ENCODE measurements at regions not wholly inside any gene's neighbourhood (a gene's known extent, or its start where the extent isn't known, plus 50 kb on each side); places are given as distances from the start of the nearest gene placed in this dataset.

GRCh38 chr2:2517399-2517798 is 186.3 kb upstream of the MYT1L start:
- no peaks in the 10 kb centered on the region for H3K27me3 Mint-ChIP-seq (ENCODE audit: insufficient read depth)
- H3K4me1 ChIP-seq (ENCODE audit: control insufficient read depth, insufficient read depth, low read length): no peaks in the 10 kb centered on the region
- H3K9ac ChIP-seq (ENCODE audit: extremely low read depth, low read length, poor library complexity, severe bottlenecking): no peak overlapping the region
- no peak for TF ChIP-seq CTCF (conservative IDR thresholded peaks at IDR 0.05)
- DNase-seq: no peak
- no peak overlapping the region for H3K4me3 ChIP-seq (ENCODE audit: low read length)
- H3K4me3 Mint-ChIP-seq: no peak overlapping the region
- no peak overlapping the region for H3K27ac ChIP-seq (ENCODE audit: low read depth, low read length)
- no peaks in the 10 kb centered on the region for H3K27me3 ChIP-seq (ENCODE audit: control insufficient read depth, insufficient read depth, low read length, poor library complexity, severe bottlenecking)
- H3K9me3 Mint-ChIP-seq: no peaks in the 10 kb centered on the region
- no peaks in the 10 kb centered on the region for H3K36me3 Mint-ChIP-seq (ENCODE audit: low read depth)
- H3K9me3 ChIP-seq (ENCODE audit: control insufficient read depth, low read length): no peaks in the 10 kb centered on the region
- WGBS, 2 experiments (ENCODE audit: insufficient coverage in 1 of 2, insufficient read length in 1 of 2): 72 to 75% methylated on average over 2 of the region's 2 CpGs
- no peaks in the 10 kb centered on the region for H3K36me3 ChIP-seq (ENCODE audit: control insufficient read depth, insufficient read depth, low read length)
- no peaks in the 10 kb centered on the region for H3K4me1 Mint-ChIP-seq
- no peak overlapping the region for H3K27ac Mint-ChIP-seq

- Mint-ChIP-seq H3K36me3 (ENCODE audit: low read depth) (no peaks in the 10 kb centered on the region), H3K4me1 (no peaks in the 10 kb centered on the region), H3K27ac (no peak overlapping the region), H3K27me3 (ENCODE audit: insufficient read depth) (no peaks in the 10 kb centered on the region), H3K9me3 (no peaks in the 10 kb centered on the region), H3K4me3 (no peak overlapping the region)
- no peaks in the 10 kb centered on the region for H3K9me3 ChIP-seq (ENCODE audit: control insufficient read depth, low read length)
- no peaks in the 10 kb centered on the region for H3K36me3 ChIP-seq (ENCODE audit: control insufficient read depth, insufficient read depth, low read length)
- no peak overlapping the region for H3K4me3 ChIP-seq (ENCODE audit: low read length)
- no peak overlapping the region for H3K9ac ChIP-seq (ENCODE audit: extremely low read depth, low read length, poor library complexity, severe bottlenecking)
- no peak for TF ChIP-seq CTCF (conservative IDR thresholded peaks at IDR 0.05)
- H3K27ac ChIP-seq (ENCODE audit: low read depth, low read length): no peak overlapping the region
- 92 to 95% methylated on average over 11 to 14 of the region's 14 CpGs for WGBS, 2 experiments (ENCODE audit: insufficient coverage in 1 of 2, insufficient read length in 1 of 2)
- DNase-seq: no peak
- H3K27me3 ChIP-seq (ENCODE audit: control insufficient read depth, insufficient read depth, low read length, poor library complexity, severe bottlenecking): no peaks in the 10 kb centered on the region
- no peaks in the 10 kb centered on the region for H3K4me1 ChIP-seq (ENCODE audit: control insufficient read depth, insufficient read depth, low read length)
These were observed 185.3 kb upstream of the MYT1L start for GRCh38 chr2:2516386-2516785.

- Mint-ChIP-seq H3K4me3 (no peak overlapping the region), H3K36me3 (ENCODE audit: low read depth) (no peaks in the 10 kb centered on the region), H3K4me1 (no peaks in the 10 kb centered on the region), H3K27ac (no peak overlapping the region), H3K27me3 (ENCODE audit: insufficient read depth) (no peaks in the 10 kb centered on the region), H3K9me3 (no peaks in the 10 kb centered on the region)
- Histone ChIP-seq H3K4me1 (ENCODE audit: control insufficient read depth, insufficient read depth, low read length) (no peaks in the 10 kb centered on the region), H3K9ac (ENCODE audit: extremely low read depth, low read length, poor library complexity, severe bottlenecking) (no peak overlapping the region), H3K9me3 (ENCODE audit: control insufficient read depth, low read length) (no peaks in the 10 kb centered on the region), H3K27ac (ENCODE audit: low read depth, low read length) (no peak overlapping the region), H3K36me3 (ENCODE audit: control insufficient read depth, insufficient read depth, low read length) (no peaks in the 10 kb centered on the region), H3K27me3 (ENCODE audit: control insufficient read depth, insufficient read depth, low read length, poor library complexity, severe bottlenecking) (no peaks in the 10 kb centered on the region), H3K4me3 (ENCODE audit: low read length) (no peak overlapping the region)
- 89 to 91% methylated on average over 8 to 10 of the region's 10 CpGs for WGBS, 2 experiments (ENCODE audit: insufficient coverage in 1 of 2, insufficient read length in 1 of 2)
- TF ChIP-seq CTCF (conservative IDR thresholded peaks at IDR 0.05): no peak
- DNase-seq: no peak
These were observed 181.9 kb upstream of the MYT1L start for GRCh38 chr2:2512931-2513330.
